ENCODE measurements at regions not wholly inside any gene's neighbourhood (a gene's known extent, or its start where the extent isn't known, plus 50 kb on each side); places are given as distances from the start of the nearest gene placed in this dataset.
"Not testable (repeated sequence)": the region's sequence is repeated elsewhere in the genome, so short reads cannot be mapped to it uniquely, and the experiment has no call there.

GRCh38 chr1:221264848-221265247, 385.6 kb downstream of the HLX start:
- no peak overlapping the region for H3K27ac ChIP-seq
- no peak for ATAC-seq (replicated peaks in 6 of 8)
- H3K4me3 ChIP-seq, result no peak overlapping the region
- H3K4me1 ChIP-seq (replicated peaks in 1 of 2), result peaks cover 0 to 14% of the 10 kb centered on the region in 2 donors
- WGBS, 10 experiments, result 11 to 100% (median 83%) methylated on average over 2 to 5 of the region's 5 CpGs
- in situ Hi-C loops (cut with MboI; ENCODE audit: low pct_unique_long_range_greater_than_20kb in 2 of 9, low sequenced_read_pairs in 9 of 9, unreplicated experiment in 9 of 9), result loop anchor here in 1 of 9 experiments (10.0 kb wide), 1 partner anchor 170 kb away; no protein-coding TSS in a partner anchor

- Histone ChIP-seq H3K4me3 (no peak overlapping the region), H3K27ac (no peak overlapping the region), H3K4me1 (replicated peaks in 1 of 2) (peaks cover 0 to 14% of the 10 kb centered on the region in 2 donors)
- 0 to 100% (median 80%) methylated on average over 1 of the region's 1 CpG; no CpG with 5 or more reads in 1 of the 10 experiments for WGBS, 10 experiments
- in situ Hi-C loops (cut with MboI; ENCODE audit: low pct_unique_long_range_greater_than_20kb in 2 of 9, low sequenced_read_pairs in 9 of 9, unreplicated experiment in 9 of 9), result loop anchor here in 1 of 9 experiments (10.0 kb wide), 1 partner anchor 167 kb away; no protein-coding TSS in a partner anchor
- ATAC-seq (replicated peaks in 6 of 8), result peak in 2 of 8 experiments; percentile 28 to 32
These were observed 389.1 kb downstream of the HLX start for GRCh38 chr1:221268295-221268694.

GRCh38 chr1:221271701-221272100, 392.5 kb downstream of the HLX start:
- no peak for ATAC-seq (replicated peaks in 6 of 8)
- H3K4me3 ChIP-seq, result no peak overlapping the region
- no peaks in the 10 kb centered on the region for H3K4me1 ChIP-seq (replicated peaks in 1 of 2)
- in situ Hi-C loops (cut with MboI; ENCODE audit: low pct_unique_long_range_greater_than_20kb in 2 of 9, low sequenced_read_pairs in 9 of 9, unreplicated experiment in 9 of 9), result no loop called here
- WGBS, 10 experiments, result 53 to 100% (median 81%) methylated on average over 1 to 5 of the region's 5 CpGs; no CpG with 5 or more reads in 2 of the 10 experiments
- H3K27ac ChIP-seq, result no peak overlapping the region

- no peaks in the 10 kb centered on the region for H3K4me1 ChIP-seq (replicated peaks in 1 of 2)
- WGBS, 10 experiments, result 45 to 95% (median 88%) methylated on average over 1 to 3 of the region's 3 CpGs; no CpG with 5 or more reads in 1 of the 10 experiments
- no peak overlapping the region for H3K4me3 ChIP-seq
- in situ Hi-C loops (cut with MboI; ENCODE audit: low pct_unique_long_range_greater_than_20kb in 2 of 9, low sequenced_read_pairs in 9 of 9, unreplicated experiment in 9 of 9), result no loop called here
- no peak overlapping the region for H3K27ac ChIP-seq
- ATAC-seq (replicated peaks in 6 of 8), result no peak
These were observed 393.7 kb downstream of the HLX start for GRCh38 chr1:221272940-221273339.

- ATAC-seq (replicated peaks in 6 of 8), result no peak
- WGBS, 10 experiments, result 20 to 100% (median 62%) methylated on average over 1 to 5 of the region's 6 CpGs; no CpG with 5 or more reads in 5 of the 10 experiments
- no peaks in the 10 kb centered on the region for H3K4me1 ChIP-seq (replicated peaks in 1 of 2)
These were observed 395.1 kb downstream of the HLX start for GRCh38 chr1:221274373-221274772.

GRCh38 chr1:221276896-221277409, 397.7 kb downstream of the HLX start:
- H3K27ac ChIP-seq, result no peak overlapping the region
- 57 to 100% (median 85%) methylated on average over 1 of the region's 1 CpG; no CpG with 5 or more reads in 5 of the 10 experiments for WGBS, 10 experiments
- no peak overlapping the region for H3K4me3 ChIP-seq
- no peaks in the 10 kb centered on the region for H3K4me1 ChIP-seq (replicated peaks in 1 of 2)
- in situ Hi-C loops (cut with MboI; ENCODE audit: low pct_unique_long_range_greater_than_20kb in 2 of 9, low sequenced_read_pairs in 9 of 9, unreplicated experiment in 9 of 9), result no loop called here
- ATAC-seq (replicated peaks in 6 of 8), result no peak

More at GRCh38 chr1:221274373-221274772, 395.1 kb downstream of the HLX start:
- Histone ChIP-seq H3K4me3 (no peak overlapping the region), H3K27ac (no peak overlapping the region)
- in situ Hi-C loops (cut with MboI; ENCODE audit: low pct_unique_long_range_greater_than_20kb in 2 of 9, low sequenced_read_pairs in 9 of 9, unreplicated experiment in 9 of 9), result no loop called here

- H3K4me1 ChIP-seq (replicated peaks in 1 of 2), result peaks cover 7 to 17% of the 10 kb centered on the region in 2 donors
- H3K4me3 ChIP-seq, result no peak overlapping the region
- no peak overlapping the region for H3K27ac ChIP-seq
- no peak for ATAC-seq (replicated peaks in 6 of 8)
- in situ Hi-C loops (cut with MboI; ENCODE audit: low pct_unique_long_range_greater_than_20kb in 2 of 9, low sequenced_read_pairs in 9 of 9, unreplicated experiment in 9 of 9), result no loop called here
These were observed 399.9 kb downstream of the HLX start for GRCh38 chr1:221279146-221279545.

- Histone ChIP-seq H3K4me1 (replicated peaks in 1 of 2) (peaks cover 13 to 24% of the 10 kb centered on the region in 2 donors), H3K27ac (peak overlapping the region in 1 of 2 donors; percentile 33), H3K4me3 (no peak overlapping the region)
- WGBS, 10 experiments, result 0 to 88% (median 63%) methylated on average over 1 of the region's 1 CpG; no CpG with 5 or more reads in 1 of the 10 experiments
- ATAC-seq (replicated peaks in 6 of 8), result no peak
- in situ Hi-C loops (cut with MboI; ENCODE audit: low pct_unique_long_range_greater_than_20kb in 2 of 9, low sequenced_read_pairs in 9 of 9, unreplicated experiment in 9 of 9), result no loop called here
These were observed 404.3 kb downstream of the HLX start for GRCh38 chr1:221283532-221283931.

GRCh38 chr1:221284028-221284427, 404.8 kb downstream of the HLX start:
- peaks cover 13 to 24% of the 10 kb centered on the region in 2 donors for H3K4me1 ChIP-seq (replicated peaks in 1 of 2)
- in situ Hi-C loops (cut with MboI; ENCODE audit: low pct_unique_long_range_greater_than_20kb in 2 of 9, low sequenced_read_pairs in 9 of 9, unreplicated experiment in 9 of 9), result no loop called here
- no peak overlapping the region for H3K4me3 ChIP-seq
- peak overlapping the region in 1 of 2 donors; percentile 33 for H3K27ac ChIP-seq
- 0 to 50% (median 14%) methylated on average over 1 of the region's 1 CpG; no CpG with 5 or more reads in 3 of the 10 experiments for WGBS, 10 experiments
- peak in 5 of 8 experiments; percentile 70 to 88 (median 79) for ATAC-seq (replicated peaks in 6 of 8)

GRCh38 chr1:221284991-221285390, 405.7 kb downstream of the HLX start:
- H3K4me1 ChIP-seq (replicated peaks in 1 of 2), result peaks cover 13 to 24% of the 10 kb centered on the region in 2 donors
- in situ Hi-C loops (cut with MboI; ENCODE audit: low pct_unique_long_range_greater_than_20kb in 2 of 9, low sequenced_read_pairs in 9 of 9, unreplicated experiment in 9 of 9); H3K4me3 ChIP-seq; ATAC-seq (replicated peaks in 6 of 8): not testable (repeated sequence)
- WGBS, 10 experiments, result 58 to 100% (median 85%) methylated on average over 1 to 10 of the region's 14 CpGs; no CpG with 5 or more reads in 4 of the 10 experiments
- peak overlapping the region in 1 of 2 donors; percentile 52 for H3K27ac ChIP-seq

GRCh38 chr1:221285458-221286210, 406.4 kb downstream of the HLX start:
- in situ Hi-C loops (cut with MboI; ENCODE audit: low pct_unique_long_range_greater_than_20kb in 2 of 9, low sequenced_read_pairs in 9 of 9, unreplicated experiment in 9 of 9); ATAC-seq (replicated peaks in 6 of 8); H3K27ac ChIP-seq; H3K4me3 ChIP-seq: not testable (repeated sequence)
- 95% methylated on average over 5 to 6 of the region's 45 CpGs; no CpG with 5 or more reads in 8 of the 10 experiments for WGBS, 10 experiments
- peaks cover 13 to 24% of the 10 kb centered on the region in 2 donors for H3K4me1 ChIP-seq (replicated peaks in 1 of 2)

- 13 to 57% (median 23%) methylated on average over 1 of the region's 1 CpG; no CpG with 5 or more reads in 6 of the 10 experiments for WGBS, 10 experiments
- in situ Hi-C loops (cut with MboI; ENCODE audit: low pct_unique_long_range_greater_than_20kb in 2 of 9, low sequenced_read_pairs in 9 of 9, unreplicated experiment in 9 of 9), result no loop called here
- ATAC-seq (replicated peaks in 6 of 8), result no peak
- H3K27ac ChIP-seq, result no peak overlapping the region
- H3K4me3 ChIP-seq, result no peak overlapping the region
- peaks cover 13 to 24% of the 10 kb centered on the region in 2 donors for H3K4me1 ChIP-seq (replicated peaks in 1 of 2)
These were observed 407.2 kb downstream of the HLX start for GRCh38 chr1:221286399-221286798.

- 48 to 88% (median 83%) methylated on average over 1 to 2 of the region's 2 CpGs; no CpG with 5 or more reads in 1 of the 10 experiments for WGBS, 10 experiments
- H3K4me1 ChIP-seq (replicated peaks in 1 of 2), result peaks cover 6 to 8% of the 10 kb centered on the region in 2 donors
- H3K4me3 ChIP-seq, result no peak overlapping the region
- ATAC-seq (replicated peaks in 6 of 8), result peak in 2 of 8 experiments; percentile 33 to 37
- in situ Hi-C loops (cut with MboI; ENCODE audit: low pct_unique_long_range_greater_than_20kb in 2 of 9, low sequenced_read_pairs in 9 of 9, unreplicated experiment in 9 of 9), result no loop called here
- no peak overlapping the region for H3K27ac ChIP-seq
These were observed 409.9 kb downstream of the HLX start for GRCh38 chr1:221289103-221289502.
